CD4-positive, alpha-beta T cell treated with Interleukin-21 for 1 hour (primary cell): ENCODE measurements at regions not wholly inside any gene's neighbourhood (a gene's known extent, or its start where the extent isn't known, plus 50 kb on each side); places are given as distances from the start of the nearest gene placed in this dataset.
"Not testable (repeated sequence)": the region's sequence is repeated elsewhere in the genome, so short reads cannot be mapped to it uniquely, and the experiment has no call there.

Source experiments
- DNase-seq: peaks from one replicate; pipeline ENCODE4 v3.0.0-alpha.2; 2020

GRCh38 chr5:82639393-82640144 is 361.4 kb upstream of the RPS23 start:
- no peak for DNase-seq

- DNase-seq: no peak
These were observed 358.4 kb upstream of the RPS23 start for GRCh38 chr5:82636591-82636990.

- DNase-seq: no peak
These were observed 357.6 kb upstream of the RPS23 start for GRCh38 chr5:82635561-82636288.

- DNase-seq: no peak
These were observed 350.3 kb upstream of the RPS23 start for GRCh38 chr5:82628364-82628910.

DNA sequence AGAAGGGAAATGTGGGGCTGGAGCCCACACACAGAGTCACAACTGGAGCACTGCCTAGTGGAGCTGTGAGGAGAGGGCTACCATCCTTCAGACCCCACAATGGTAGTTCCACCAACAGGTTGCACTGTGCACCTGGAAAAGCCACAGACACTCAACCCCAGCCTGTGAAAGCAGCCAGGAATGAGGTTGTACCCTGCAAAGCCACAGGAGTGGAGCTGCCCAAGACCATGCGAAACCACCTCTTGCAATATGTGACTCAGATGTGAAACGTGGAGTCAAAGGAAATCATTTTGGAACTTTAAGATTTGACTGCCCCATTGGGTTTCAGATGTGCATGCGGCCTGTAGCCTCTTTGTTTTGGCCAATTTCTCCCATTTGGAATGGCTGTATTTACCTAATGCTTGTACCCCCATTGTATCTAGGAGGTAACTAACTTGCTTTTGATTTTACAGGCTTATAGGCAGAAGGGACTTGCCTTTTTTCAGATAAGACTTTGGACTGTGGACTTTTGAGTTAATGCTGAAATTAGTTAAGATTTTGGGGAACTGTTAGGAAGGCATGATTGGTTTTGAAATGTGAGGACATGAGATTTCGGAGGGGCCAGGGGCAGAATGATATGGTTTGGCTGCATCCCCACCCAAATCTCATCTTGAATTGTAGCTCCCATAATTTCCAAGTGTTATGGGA is 348.9 kb upstream of the RPS23 start:
- DNase-seq: not testable (repeated sequence)

DNA sequence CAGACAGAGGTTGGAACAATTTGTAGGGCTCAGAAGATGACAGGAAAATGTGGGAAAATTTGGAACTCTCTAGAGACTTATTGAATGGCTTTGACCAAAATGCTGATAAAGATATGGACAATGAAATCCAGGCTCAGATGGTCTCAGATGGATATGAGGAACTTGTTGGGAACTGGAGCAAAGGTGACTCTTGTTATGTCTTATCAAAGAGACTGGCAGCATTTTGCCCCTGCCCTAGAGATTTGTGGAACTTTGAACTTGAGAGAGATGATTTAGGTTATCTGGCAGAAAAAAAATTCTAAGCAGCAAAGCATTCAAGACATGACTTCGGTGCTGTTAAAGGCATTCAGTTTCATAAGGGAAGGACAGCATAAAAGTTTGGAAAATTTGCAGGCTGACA is 347.9 kb upstream of the RPS23 start:
- DNase-seq: not testable (repeated sequence)

DNA sequence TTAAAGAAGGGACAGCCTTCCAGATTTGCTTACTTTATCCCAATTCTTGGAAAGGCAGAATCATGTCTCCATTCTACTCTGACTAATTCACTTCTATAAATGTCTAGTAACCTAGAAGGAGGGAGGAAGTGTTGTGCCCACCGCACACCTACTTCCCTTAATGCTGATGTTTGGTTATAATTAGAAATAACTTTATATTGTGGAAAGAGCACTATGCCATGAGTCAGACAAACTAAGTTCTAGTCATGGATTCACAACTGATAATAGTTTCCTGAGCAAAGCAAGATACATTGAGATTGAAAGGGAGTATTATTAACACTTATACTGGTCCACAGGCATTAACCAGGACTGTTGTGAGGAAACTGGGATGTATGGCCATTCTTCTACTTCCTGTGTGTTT is 345.9 kb upstream of the RPS23 start:
- no peak for DNase-seq

GRCh38 chr5:82622711-82623514 is 344.8 kb upstream of the RPS23 start:
- no peak for DNase-seq

DNA sequence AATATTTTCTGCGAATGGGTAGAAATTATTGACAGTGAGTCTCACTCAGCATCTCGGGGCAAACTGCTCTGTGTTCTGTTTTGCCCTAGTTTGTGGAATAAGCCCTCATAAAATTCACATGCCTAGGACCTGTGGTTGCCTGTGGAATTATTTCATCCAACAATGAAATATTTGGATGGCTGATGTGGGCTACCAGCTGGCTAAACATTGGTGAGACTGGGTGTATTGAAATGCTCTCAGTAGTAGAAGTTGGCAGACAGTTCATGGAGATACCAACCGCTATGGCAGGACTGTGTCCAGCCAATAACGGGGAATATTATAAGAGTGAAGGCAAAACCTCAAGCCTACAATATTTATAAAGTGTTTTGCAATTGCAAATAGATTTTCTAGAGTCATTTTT is 344.1 kb upstream of the RPS23 start:
- DNase-seq: no peak

DNA sequence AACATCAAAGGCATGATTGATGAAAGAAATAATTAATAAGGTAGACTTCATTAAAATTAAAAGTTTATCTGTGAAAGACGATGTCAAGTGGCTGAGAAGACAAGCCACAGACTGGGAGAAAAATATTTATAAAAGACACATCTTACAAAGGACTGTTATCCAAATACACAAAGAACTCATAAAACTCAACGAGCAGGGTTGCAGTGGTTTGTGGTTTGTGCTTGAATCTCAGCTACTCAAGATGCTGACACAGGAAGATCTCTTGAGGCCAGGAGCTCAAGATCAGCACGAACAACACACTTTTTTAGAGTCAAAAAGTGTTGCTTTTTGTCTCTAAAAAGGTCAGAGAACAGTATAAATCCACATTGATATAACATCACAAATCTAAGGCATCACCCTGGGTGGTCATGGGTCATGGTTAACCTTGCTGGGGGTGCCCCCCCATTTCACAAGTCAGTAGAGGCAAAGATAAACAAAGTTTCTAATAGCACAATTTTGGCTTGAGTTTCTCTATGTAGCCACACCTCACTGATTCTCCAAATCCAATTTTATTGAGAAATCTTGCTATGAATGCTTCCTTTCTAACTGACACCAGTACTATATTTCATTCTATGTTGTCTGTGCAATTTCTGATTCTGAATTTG is 342.9 kb upstream of the RPS23 start:
- no peak for DNase-seq

GRCh38 chr5:82619097-82619496 is 340.9 kb upstream of the RPS23 start:
- DNase-seq: no peak

DNA sequence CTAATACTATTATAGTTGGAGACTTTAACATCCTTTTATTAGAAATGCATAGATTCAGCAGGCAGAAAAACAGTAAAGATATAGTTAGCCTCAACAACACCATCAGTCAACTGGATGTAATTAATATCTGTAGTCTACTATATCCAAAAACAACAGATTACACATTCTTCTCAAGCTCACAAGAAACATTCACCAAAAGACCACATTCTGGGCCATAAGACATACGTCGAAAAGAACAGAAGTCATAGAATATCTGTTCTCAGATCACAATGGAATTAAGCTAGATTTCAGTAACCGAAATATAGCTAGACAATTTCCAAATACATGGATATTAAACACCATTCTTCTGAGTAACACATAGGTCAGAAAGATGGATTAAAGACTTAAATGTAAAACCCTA is 336.6 kb upstream of the RPS23 start:
- no peak for DNase-seq

DNA sequence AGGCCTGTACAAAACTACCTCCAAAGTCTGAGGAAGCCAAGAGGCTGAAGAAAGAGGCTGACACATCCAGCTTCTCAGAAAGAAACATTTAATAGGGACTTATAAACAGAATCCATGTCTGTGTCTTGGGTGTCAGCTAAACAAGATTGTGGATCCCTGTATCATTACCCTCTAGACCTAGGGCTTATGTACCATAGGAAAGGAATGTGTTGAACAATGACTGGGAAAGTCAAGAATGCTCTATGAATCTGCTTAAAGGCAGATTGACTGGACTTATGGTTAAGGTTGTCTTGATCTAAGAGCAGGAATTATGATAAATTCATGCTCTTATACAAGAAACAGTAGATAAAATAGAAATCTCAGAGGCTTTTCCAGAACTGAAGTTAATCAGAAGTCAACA is 335.7 kb upstream of the RPS23 start:
- no peak for DNase-seq

DNA sequence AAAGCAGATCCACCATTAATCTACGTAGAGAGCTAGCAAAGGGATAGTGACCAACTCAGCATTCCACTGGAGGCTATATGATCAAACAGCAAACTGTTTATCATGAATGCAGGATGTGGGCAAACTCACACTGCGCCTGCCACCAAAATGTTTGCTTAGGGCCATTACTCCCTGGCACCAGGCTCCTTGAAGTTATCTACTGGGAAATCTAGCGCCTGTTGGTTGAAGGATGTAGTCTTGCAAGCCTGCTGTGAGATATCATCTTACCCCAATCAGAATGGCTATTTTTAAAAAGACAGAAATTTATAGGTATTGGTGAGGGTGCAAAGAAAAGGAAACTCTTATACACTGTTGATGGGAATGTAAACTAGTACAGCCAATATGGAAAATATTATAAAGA is 332.5 kb upstream of the RPS23 start:
- no peak for DNase-seq

DNA sequence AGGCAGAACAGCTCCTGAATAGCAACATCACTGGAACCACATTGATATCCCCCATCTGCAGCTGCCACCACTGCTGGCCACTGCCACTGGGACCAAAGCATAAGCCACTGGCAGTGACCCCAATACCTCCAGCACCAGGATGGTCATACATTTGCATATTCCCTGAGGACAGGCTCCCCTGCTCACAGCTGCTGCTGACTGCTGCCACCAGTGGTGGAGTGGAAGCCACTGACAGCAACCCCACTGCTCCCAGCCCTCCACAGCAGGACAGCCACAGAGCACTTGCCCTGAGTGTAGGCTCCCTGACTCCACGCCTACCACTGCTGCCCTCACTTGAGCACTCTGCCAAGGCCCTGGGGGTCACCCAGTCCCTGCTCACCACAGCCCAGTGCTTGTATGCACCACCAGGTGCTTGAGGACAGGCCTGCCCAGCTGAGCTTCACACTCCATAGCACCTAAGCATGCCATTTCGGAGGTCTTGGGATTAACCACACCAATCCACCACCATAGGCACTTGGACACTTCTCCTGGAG is 327.4 kb upstream of the RPS23 start:
- DNase-seq: no peak

- no peak for DNase-seq
These were observed 325.2 kb upstream of the RPS23 start for GRCh38 chr5:82603033-82603987.

- DNase-seq: no peak
These were observed 323.7 kb upstream of the RPS23 start for GRCh38 chr5:82601861-82602260.

DNA sequence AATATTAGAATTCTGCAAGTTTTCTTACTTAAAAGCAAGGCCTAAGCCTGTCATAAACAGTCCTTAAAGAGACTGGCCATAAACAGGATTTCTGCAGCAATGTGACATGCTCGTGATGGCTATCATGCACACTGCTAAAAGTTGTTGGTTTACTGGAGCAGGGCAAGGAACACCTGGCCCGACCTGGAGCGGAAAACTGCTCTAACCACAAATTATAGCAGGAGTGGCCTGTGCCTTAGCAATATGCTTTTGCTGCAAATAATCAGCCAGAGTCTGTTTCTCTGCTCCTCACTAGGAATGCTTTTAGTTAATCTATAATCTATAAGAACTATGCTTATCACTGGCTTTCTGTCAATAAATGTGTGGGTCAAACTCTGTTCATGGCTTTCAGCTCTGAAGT is 322.9 kb upstream of the RPS23 start:
- no peak for DNase-seq

DNA sequence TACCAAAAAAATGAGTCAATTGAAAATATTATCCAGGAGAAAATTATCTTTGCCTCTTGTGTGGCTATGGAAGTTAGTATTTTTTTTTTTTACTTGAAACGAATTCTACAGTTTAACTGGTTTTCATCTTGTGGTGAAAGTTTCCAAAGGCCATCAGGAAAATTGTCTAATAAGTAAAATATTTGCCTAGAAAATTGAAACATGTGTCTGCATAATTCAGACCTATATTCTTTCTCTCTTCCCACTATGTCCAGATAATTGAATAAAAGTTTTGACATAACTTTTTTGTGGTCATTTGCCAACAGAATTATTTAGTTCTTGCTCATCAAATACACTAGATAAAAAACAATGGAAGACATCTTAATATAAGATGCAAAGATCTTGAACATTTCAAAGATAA is 321.5 kb upstream of the RPS23 start:
- no peak for DNase-seq

DNA sequence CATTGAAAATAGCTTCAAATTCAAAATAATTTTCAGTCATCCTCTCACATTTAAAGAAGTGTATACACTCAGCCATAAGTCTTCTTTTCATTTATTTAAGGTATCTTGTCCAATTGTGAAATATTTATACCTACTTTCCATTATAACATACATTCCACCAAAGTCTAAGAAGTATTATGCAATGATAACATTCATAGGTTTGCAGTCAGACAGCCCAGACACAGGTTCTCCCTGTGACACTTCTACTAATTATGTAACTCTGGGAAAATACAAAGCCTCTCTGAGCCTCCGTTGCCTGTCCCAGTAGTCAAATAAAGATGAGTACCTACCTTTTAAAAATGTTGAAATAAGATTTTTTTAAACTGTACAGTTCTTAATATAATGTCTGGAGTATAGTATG is 320.9 kb upstream of the RPS23 start:
- DNase-seq: no peak

GRCh38 chr5:82597437-82597836 is 319.3 kb upstream of the RPS23 start:
- no peak for DNase-seq
